ENCODE measurements at regions not wholly inside any gene's neighbourhood (a gene's known extent, or its start where the extent isn't known, plus 50 kb on each side); places are given as distances from the start of the nearest gene placed in this dataset.

DNA sequence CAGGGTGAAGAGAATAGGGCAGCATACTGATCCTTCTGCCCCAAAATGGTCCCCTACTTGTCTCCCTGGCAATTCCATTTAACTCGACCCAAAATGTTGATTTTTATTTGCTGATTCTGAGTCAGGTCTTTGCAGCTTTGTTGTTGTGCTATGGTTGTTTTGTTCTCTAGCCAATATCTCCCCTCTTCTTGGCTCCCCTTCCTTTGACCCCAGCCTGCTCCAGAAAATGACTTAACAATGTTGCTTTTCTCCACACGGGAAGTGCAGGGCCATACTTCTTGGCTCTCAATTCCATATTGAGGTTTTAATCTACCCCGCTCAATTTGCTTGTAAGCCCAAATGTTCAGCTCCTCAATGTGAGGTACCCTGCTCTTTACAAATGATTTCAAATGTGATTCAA, 330.0 kb downstream of the RASEF start:
- TF ChIP-seq, protein P1, sequence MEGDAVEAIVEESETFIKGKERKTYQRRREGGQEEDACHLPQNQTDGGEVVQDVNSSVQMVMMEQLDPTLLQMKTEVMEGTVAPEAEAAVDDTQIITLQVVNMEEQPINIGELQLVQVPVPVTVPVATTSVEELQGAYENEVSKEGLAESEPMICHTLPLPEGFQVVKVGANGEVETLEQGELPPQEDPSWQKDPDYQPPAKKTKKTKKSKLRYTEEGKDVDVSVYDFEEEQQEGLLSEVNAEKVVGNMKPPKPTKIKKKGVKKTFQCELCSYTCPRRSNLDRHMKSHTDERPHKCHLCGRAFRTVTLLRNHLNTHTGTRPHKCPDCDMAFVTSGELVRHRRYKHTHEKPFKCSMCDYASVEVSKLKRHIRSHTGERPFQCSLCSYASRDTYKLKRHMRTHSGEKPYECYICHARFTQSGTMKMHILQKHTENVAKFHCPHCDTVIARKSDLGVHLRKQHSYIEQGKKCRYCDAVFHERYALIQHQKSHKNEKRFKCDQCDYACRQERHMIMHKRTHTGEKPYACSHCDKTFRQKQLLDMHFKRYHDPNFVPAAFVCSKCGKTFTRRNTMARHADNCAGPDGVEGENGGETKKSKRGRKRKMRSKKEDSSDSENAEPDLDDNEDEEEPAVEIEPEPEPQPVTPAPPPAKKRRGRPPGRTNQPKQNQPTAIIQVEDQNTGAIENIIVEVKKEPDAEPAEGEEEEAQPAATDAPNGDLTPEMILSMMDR (IDR thresholded peaks at IDR 0.05; ENCODE audit: insufficient read depth, low read length, severe bottlenecking), result no peak
- Histone ChIP-seq H3K36me3 (ENCODE audit: control insufficient read depth, insufficient read depth, low read length) (no peaks in the 10 kb centered on the region), H3K27me3 (ENCODE audit: control insufficient read depth, insufficient read depth, low read length) (no peaks in the 10 kb centered on the region), H3K4me3 (ENCODE audit: low read depth, low read length) (no peak overlapping the region)
- FAIRE-seq, result no peak
- DNase-seq (ENCODE audit: low read depth), result no peak

DNA sequence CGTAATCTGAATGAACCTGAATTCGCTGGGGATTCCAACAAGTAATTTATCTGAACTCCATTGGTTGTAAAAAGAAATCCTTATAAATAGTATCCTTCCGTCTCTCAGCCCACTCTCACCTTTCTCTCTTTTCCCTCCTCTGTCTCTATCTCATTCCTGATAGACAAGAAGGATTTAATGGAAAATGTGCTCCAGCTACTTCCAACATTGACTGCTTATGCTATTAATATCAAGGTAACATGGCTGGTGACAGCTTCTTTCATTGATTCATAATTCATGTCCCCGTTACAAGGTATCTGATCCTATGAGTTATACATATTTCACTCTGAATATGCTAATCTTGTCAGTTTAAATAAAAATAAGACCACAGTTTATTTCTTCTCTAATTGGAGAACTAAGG, 326.8 kb downstream of the RASEF start:
- no peaks in the 10 kb centered on the region for H3K36me3 ChIP-seq (ENCODE audit: control insufficient read depth, insufficient read depth, low read length)
- TF ChIP-seq, protein P1 (IDR thresholded peaks at IDR 0.05; ENCODE audit: insufficient read depth, low read length, severe bottlenecking), result no peak
- no peaks in the 10 kb centered on the region for H3K27me3 ChIP-seq (ENCODE audit: control insufficient read depth, insufficient read depth, low read length)
- no peak overlapping the region for H3K4me3 ChIP-seq (ENCODE audit: low read depth, low read length)
- no peak for DNase-seq (ENCODE audit: low read depth)
- FAIRE-seq, result no peak

DNA sequence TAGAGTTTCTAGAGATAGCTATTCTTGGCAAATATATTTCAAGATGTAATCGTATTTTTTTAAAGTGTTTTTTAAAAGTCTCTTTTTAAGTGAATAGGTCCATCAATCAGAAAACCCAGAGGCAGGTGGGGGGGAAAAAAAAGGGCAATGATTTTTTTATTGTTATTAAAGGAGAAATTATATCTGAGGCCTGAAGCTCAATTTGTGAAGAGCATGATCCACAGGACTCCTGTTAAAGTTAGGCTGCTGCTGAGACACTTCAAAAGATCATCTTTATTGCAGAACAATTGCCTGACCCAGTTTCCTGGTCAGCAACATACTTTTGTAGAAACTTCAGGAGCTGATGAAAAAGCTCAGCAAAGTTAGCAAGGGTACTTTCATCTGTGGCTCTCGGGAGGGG, 326.2 kb downstream of the RASEF start:
- no peak for DNase-seq (ENCODE audit: low read depth)
- FAIRE-seq, result no peak
- Histone ChIP-seq H3K36me3 (ENCODE audit: control insufficient read depth, insufficient read depth, low read length) (no peaks in the 10 kb centered on the region), H3K4me3 (ENCODE audit: low read depth, low read length) (no peak overlapping the region), H3K27me3 (ENCODE audit: control insufficient read depth, insufficient read depth, low read length) (no peaks in the 10 kb centered on the region)
- TF ChIP-seq, protein P1 (IDR thresholded peaks at IDR 0.05; ENCODE audit: insufficient read depth, low read length, severe bottlenecking), result no peak

DNA sequence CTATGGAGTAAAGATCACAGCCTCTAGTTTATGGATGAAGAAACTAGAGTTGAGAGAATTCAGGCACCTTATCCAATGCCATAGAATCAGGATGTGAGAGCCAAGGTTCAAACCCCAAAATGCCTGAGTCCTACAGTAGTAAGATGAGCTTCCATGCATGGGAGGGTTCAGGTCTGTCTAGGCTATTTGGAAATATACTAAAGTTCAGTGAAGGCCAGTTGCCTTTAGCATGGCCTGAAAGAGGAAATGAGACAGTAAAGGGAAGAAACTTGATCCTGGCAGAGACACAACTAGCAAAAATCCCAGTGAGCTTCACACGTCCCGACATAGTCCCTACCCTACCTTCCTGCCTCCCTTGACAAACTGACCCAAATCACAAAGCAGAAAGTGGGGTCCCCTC, 317.0 kb downstream of the RASEF start:
- DNase-seq (ENCODE audit: low read depth) (no peak), FAIRE-seq (no peak)
- H3K4me3 ChIP-seq (ENCODE audit: low read depth, low read length), result no peak overlapping the region
- H3K36me3 ChIP-seq (ENCODE audit: control insufficient read depth, insufficient read depth, low read length), result no peaks in the 10 kb centered on the region
- TF ChIP-seq, protein P1 (IDR thresholded peaks at IDR 0.05; ENCODE audit: insufficient read depth, low read length, severe bottlenecking), result no peak
- no peaks in the 10 kb centered on the region for H3K27me3 ChIP-seq (ENCODE audit: control insufficient read depth, insufficient read depth, low read length)

DNA sequence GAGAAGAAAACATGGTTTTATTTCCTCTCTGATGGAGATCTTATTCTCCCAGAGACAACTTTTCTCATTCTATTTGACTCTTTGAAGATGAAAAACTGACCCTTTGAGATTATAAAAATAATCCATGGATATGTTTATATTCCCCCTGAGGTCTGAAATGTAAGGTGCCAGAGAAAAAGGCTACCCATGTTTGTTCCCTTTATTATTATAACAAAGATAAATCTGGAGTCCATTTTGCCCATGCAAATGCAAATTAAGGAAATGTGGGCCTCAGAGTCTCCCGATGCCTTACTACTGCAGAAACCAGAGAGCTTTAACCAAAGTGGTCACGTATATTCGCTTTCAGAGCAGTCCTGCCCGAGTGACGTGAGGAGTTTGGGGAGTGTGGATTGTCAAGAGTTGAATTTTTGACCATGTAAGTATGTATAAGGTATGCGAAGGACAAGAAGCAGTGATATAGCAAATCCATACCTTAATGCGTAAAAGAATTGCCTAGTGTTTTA, 312.5 kb downstream of the RASEF start:
- no peak overlapping the region for H3K4me3 ChIP-seq (ENCODE audit: low read depth, low read length)
- no peaks in the 10 kb centered on the region for H3K36me3 ChIP-seq (ENCODE audit: control insufficient read depth, insufficient read depth, low read length)
- no peaks in the 10 kb centered on the region for H3K27me3 ChIP-seq (ENCODE audit: control insufficient read depth, insufficient read depth, low read length)
- FAIRE-seq (no peak), DNase-seq (ENCODE audit: low read depth) (no peak)
- TF ChIP-seq, protein P1 (IDR thresholded peaks at IDR 0.05; ENCODE audit: insufficient read depth, low read length, severe bottlenecking), result no peak

DNA sequence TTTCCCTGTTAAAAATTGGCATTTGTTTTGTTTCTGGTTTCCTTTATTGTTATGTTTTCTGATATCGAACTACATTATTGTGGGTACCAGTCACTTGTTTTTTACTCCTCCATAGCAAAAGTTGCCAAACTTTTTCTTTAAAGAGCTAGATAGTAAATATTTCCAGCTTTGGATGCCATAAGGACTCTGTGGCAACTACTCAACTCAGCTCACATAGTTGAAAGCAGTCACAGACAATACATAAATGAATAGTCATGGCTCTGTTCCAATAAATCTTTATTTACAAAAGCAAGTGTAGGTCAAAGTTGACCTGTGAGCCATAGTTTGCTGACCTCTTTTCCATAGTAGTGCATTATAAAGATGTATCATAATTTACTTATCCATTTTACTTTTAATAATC, 305.0 kb downstream of the RASEF start:
- no peaks in the 10 kb centered on the region for H3K36me3 ChIP-seq (ENCODE audit: control insufficient read depth, insufficient read depth, low read length)
- no peak overlapping the region for H3K4me3 ChIP-seq (ENCODE audit: low read depth, low read length)
- DNase-seq (ENCODE audit: low read depth) (peak; percentile 39), FAIRE-seq (no peak)
- TF ChIP-seq, protein P1 (IDR thresholded peaks at IDR 0.05; ENCODE audit: insufficient read depth, low read length, severe bottlenecking), result no peak
- H3K27me3 ChIP-seq (ENCODE audit: control insufficient read depth, insufficient read depth, low read length), result peaks cover 5% of the 10 kb centered on the region

Measured in bronchial epithelial cell (primary cell).